ENCODE measurements at regions not wholly inside any gene's neighbourhood (a gene's known extent, or its start where the extent isn't known, plus 50 kb on each side); places are given as distances from the start of the nearest gene placed in this dataset.
"Not testable (repeated sequence)": the region's sequence is repeated elsewhere in the genome, so short reads cannot be mapped to it uniquely, and the experiment has no call there.

- no peak for DNase-seq
- no peak overlapping the region for H3K4me3 ChIP-seq (ENCODE audit: low read depth, low read length)
- in situ Hi-C loops (cut with HindIII; ENCODE audit: low pct_ligation_motif_present, low sequenced_read_pairs): no loop called here
- no peak overlapping the region for H3K27ac ChIP-seq
- TF ChIP-seq CTCF (IDR thresholded peaks at IDR 0.05; ENCODE audit: low read depth, low read length, missing control alignments): no peak
- H3K27me3 ChIP-seq (replicated peaks): no peaks in the 10 kb centered on the region
- H3K36me3 ChIP-seq (replicated peaks): no peaks in the 10 kb centered on the region
These were observed 314.7 kb upstream of the NOX3 start for GRCh38 chr6:155770313-155770712.

- TF ChIP-seq CTCF (IDR thresholded peaks at IDR 0.05; ENCODE audit: low read depth, low read length, missing control alignments): no peak
- no peaks in the 10 kb centered on the region for H3K36me3 ChIP-seq (replicated peaks)
- H3K27ac ChIP-seq: peak overlapping the region; percentile 68
- no peaks in the 10 kb centered on the region for H3K27me3 ChIP-seq (replicated peaks)
- no peak overlapping the region for H3K4me3 ChIP-seq (ENCODE audit: low read depth, low read length)
- in situ Hi-C loops (cut with HindIII; ENCODE audit: low pct_ligation_motif_present, low sequenced_read_pairs): no loop called here
- peak; percentile 62 for DNase-seq
These were observed 309.9 kb upstream of the NOX3 start for GRCh38 chr6:155765275-155766194.

GRCh38 chr6:155762649-155763048 lies 307.0 kb upstream of the NOX3 start:
- no peak overlapping the region for H3K27ac ChIP-seq
- in situ Hi-C loops (cut with HindIII; ENCODE audit: low pct_ligation_motif_present, low sequenced_read_pairs): no loop called here
- TF ChIP-seq CTCF (IDR thresholded peaks at IDR 0.05; ENCODE audit: low read depth, low read length, missing control alignments): no peak
- H3K4me3 ChIP-seq (ENCODE audit: low read depth, low read length): no peak overlapping the region
- H3K27me3 ChIP-seq (replicated peaks): no peaks in the 10 kb centered on the region
- no peaks in the 10 kb centered on the region for H3K36me3 ChIP-seq (replicated peaks)
- no peak for DNase-seq

- H3K4me3 ChIP-seq (ENCODE audit: low read depth, low read length): no peak overlapping the region
- no peak for DNase-seq
- no peak overlapping the region for H3K27ac ChIP-seq
- no peaks in the 10 kb centered on the region for H3K36me3 ChIP-seq (replicated peaks)
- in situ Hi-C loops (cut with HindIII; ENCODE audit: low pct_ligation_motif_present, low sequenced_read_pairs): no loop called here
- no peaks in the 10 kb centered on the region for H3K27me3 ChIP-seq (replicated peaks)
- no peak for TF ChIP-seq CTCF (IDR thresholded peaks at IDR 0.05; ENCODE audit: low read depth, low read length, missing control alignments)
These were observed 299.8 kb upstream of the NOX3 start for GRCh38 chr6:155755452-155755851.

- DNase-seq; H3K4me3 ChIP-seq (ENCODE audit: low read depth, low read length); H3K36me3 ChIP-seq (replicated peaks); in situ Hi-C loops (cut with HindIII; ENCODE audit: low pct_ligation_motif_present, low sequenced_read_pairs); H3K27me3 ChIP-seq (replicated peaks); H3K27ac ChIP-seq: not testable (repeated sequence)
These were observed 293.1 kb upstream of the NOX3 start for GRCh38 chr6:155748778-155749177.

- Histone ChIP-seq H3K4me3 (ENCODE audit: low read depth, low read length) (no peak overlapping the region), H3K27ac (no peak overlapping the region), H3K27me3 (replicated peaks) (no peaks in the 10 kb centered on the region), H3K36me3 (replicated peaks) (no peaks in the 10 kb centered on the region)
- no peak for TF ChIP-seq CTCF (IDR thresholded peaks at IDR 0.05; ENCODE audit: low read depth, low read length, missing control alignments)
- in situ Hi-C loops (cut with HindIII; ENCODE audit: low pct_ligation_motif_present, low sequenced_read_pairs): no loop called here
- no peak for DNase-seq
These were observed 291.9 kb upstream of the NOX3 start for GRCh38 chr6:155747491-155747890.
